ENCODE measurements at regions not wholly inside any gene's neighbourhood (a gene's known extent, or its start where the extent isn't known, plus 50 kb on each side); places are given as distances from the start of the nearest gene placed in this dataset.

- TF ChIP-seq HNF1B (CRISPR knock-in tag; IDR thresholded peaks at IDR 0.05) (no peak), ZNF121 (CRISPR knock-in tag; IDR thresholded peaks at IDR 0.05) (no peak), MTERF4 (CRISPR knock-in tag; IDR thresholded peaks at IDR 0.05) (no peak)
These were observed 273.5 kb upstream of the ST8SIA4 start (continued) for GRCh38 chr5:101176605-101177004.

- no peak overlapping the region for H2AFZ ChIP-seq (ENCODE audit: low read length)
- no peak for TF ChIP-seq SUZ12 (IDR thresholded peaks at IDR 0.05; ENCODE audit: low read depth, low read length)
- TF ChIP-seq ZNF781 (CRISPR knock-in tag; IDR thresholded peaks at IDR 0.05; ENCODE audit: borderline replicate concordance, not compliant biosample characterization), result no peak
- no peak for TF ChIP-seq PHF5A (CRISPR knock-in tag; IDR thresholded peaks at IDR 0.05; ENCODE audit: low read depth, unreplicated experiment)
- no peak for TF ChIP-seq ESRRA (CRISPR knock-in tag; IDR thresholded peaks at IDR 0.05; ENCODE audit: low read depth)
- TF ChIP-seq BCL3 (CRISPR knock-in tag; IDR thresholded peaks at IDR 0.05), result no peak
- TF ChIP-seq MIER2 (CRISPR knock-in tag; IDR thresholded peaks at IDR 0.05), result no peak
- ChIA-PET POLR2A (no interaction called here), CTCF (ENCODE audit: low intra/inter-chr PET ratio, low total read pairs) (no interaction called here)
- H4K20me1 ChIP-seq (ENCODE audit: insufficient read depth, low read length), result no peaks in the 10 kb centered on the region
- H3K36me3 ChIP-seq (replicated peaks in 1 of 2; ENCODE audit: control insufficient read depth in 1 of 2, insufficient read depth in 2 of 2, low read length in 2 of 2), result no peaks in the 10 kb centered on the region
- H3K4me1 ChIP-seq (ENCODE audit: insufficient read depth, low read length), result no peaks in the 10 kb centered on the region
- no peak overlapping the region for H3K4me3 ChIP-seq (replicated peaks in 1 of 3; ENCODE audit: insufficient read depth in 1 of 3, low read depth in 2 of 3, low read length in 3 of 3)
- in situ Hi-C loops (cut with HindIII; ENCODE audit: extremely low pct_ligation_motif_present, low pct_unique_long_range_greater_than_20kb) (no loop called here), intact Hi-C loops (cut with micrococcal nuclease; ENCODE audit: unreplicated experiment) (no loop called here)
- ATAC-seq (no peak), FAIRE-seq (no peak), DNase-seq (ENCODE audit: low spot score) (no peak)
- no peak overlapping the region for H3K4me2 ChIP-seq (ENCODE audit: low read depth, low read length)
- H3K9me3 ChIP-seq (ENCODE audit: low read length), result peaks cover 41% of the 10 kb centered on the region
- H3K9ac ChIP-seq (ENCODE audit: insufficient read depth, low read depth, low read length), result no peak overlapping the region
- no TSS peak for BruUV-seq (replicated peaks)
- no peak overlapping the region for H3K27ac ChIP-seq (ENCODE audit: extremely low read length, insufficient read depth, low read length)
- 0% methylated on average over 1 of the region's 1 CpG for WGBS (ENCODE audit: low lambda C conversion rate)
- H3K79me2 ChIP-seq (ENCODE audit: insufficient read depth, low read length), result no peaks in the 10 kb centered on the region
- no peaks in the 10 kb centered on the region for H3K27me3 ChIP-seq (ENCODE audit: control insufficient read depth in 1 of 2, insufficient read depth in 2 of 2, low read length in 2 of 2)
These were observed 271.9 kb upstream of the ST8SIA4 start for GRCh38 chr5:101174981-101175380.
